HG03045 (cell line): ENCODE measurements at regions not wholly inside any gene's neighbourhood (a gene's known extent, or its start where the extent isn't known, plus 50 kb on each side); places are given as distances from the start of the nearest gene placed in this dataset.
"Not testable (repeated sequence)": the region's sequence is repeated elsewhere in the genome, so short reads cannot be mapped to it uniquely, and the experiment has no call there.

Experiments
- ATAC-seq: cut with Tn5 transposase; IDR thresholded peaks from one replicate; pipeline ENCODE4 v1.9.1; 2021; ENCODE audit warnings: mild to moderate bottlenecking, moderate library complexity; ENCODE audit not compliant: unreplicated experiment

GRCh38 chr7:68707159-68707558 lies 891.1 kb upstream of the AUTS2 start:
- ATAC-seq = no peak

- no peak for ATAC-seq
Measured at GRCh38 chr7:68707958-68708357, 890.3 kb upstream of the AUTS2 start.

- no peak for ATAC-seq
Measured at GRCh38 chr7:68712956-68713495, 885.2 kb upstream of the AUTS2 start.

- not testable (repeated sequence) for ATAC-seq
Measured at GRCh38 chr7:68714135-68714534, 884.1 kb upstream of the AUTS2 start.

GRCh38 chr7:68715907-68716306 lies 882.4 kb upstream of the AUTS2 start:
- ATAC-seq = no peak

- ATAC-seq = no peak
Measured at GRCh38 chr7:68717176-68717575, 881.1 kb upstream of the AUTS2 start.

GRCh38 chr7:68718097-68718551 lies 880.2 kb upstream of the AUTS2 start:
- no peak for ATAC-seq

- ATAC-seq = no peak
Measured at GRCh38 chr7:68720697-68721096, 877.6 kb upstream of the AUTS2 start.

GRCh38 chr7:68722044-68722443 lies 876.2 kb upstream of the AUTS2 start:
- no peak for ATAC-seq

- no peak for ATAC-seq
Measured at GRCh38 chr7:68724965-68725364, 873.3 kb upstream of the AUTS2 start.

GRCh38 chr7:68725843-68726785 lies 872.2 kb upstream of the AUTS2 start:
- no peak for ATAC-seq

GRCh38 chr7:68728720-68729119 lies 869.6 kb upstream of the AUTS2 start:
- ATAC-seq = not testable (repeated sequence)

GRCh38 chr7:68729371-68729770 lies 868.9 kb upstream of the AUTS2 start:
- no peak for ATAC-seq

- ATAC-seq = no peak
Measured at GRCh38 chr7:68730194-68730593, 868.1 kb upstream of the AUTS2 start.

- no peak for ATAC-seq
Measured at GRCh38 chr7:68730964-68731363, 867.3 kb upstream of the AUTS2 start.

GRCh38 chr7:68733219-68734153 lies 864.8 kb upstream of the AUTS2 start:
- no peak for ATAC-seq

GRCh38 chr7:68734431-68734830 lies 863.8 kb upstream of the AUTS2 start:
- ATAC-seq = no peak

GRCh38 chr7:68739306-68739705 lies 859.0 kb upstream of the AUTS2 start:
- no peak for ATAC-seq

- ATAC-seq = no peak
Measured at GRCh38 chr7:68744036-68744435, 854.2 kb upstream of the AUTS2 start.

- ATAC-seq = no peak
Measured at GRCh38 chr7:68748934-68749900, 849.1 kb upstream of the AUTS2 start.
